ENCODE measurements at regions not wholly inside any gene's neighbourhood (a gene's known extent, or its start where the extent isn't known, plus 50 kb on each side); places are given as distances from the start of the nearest gene placed in this dataset.

DNA sequence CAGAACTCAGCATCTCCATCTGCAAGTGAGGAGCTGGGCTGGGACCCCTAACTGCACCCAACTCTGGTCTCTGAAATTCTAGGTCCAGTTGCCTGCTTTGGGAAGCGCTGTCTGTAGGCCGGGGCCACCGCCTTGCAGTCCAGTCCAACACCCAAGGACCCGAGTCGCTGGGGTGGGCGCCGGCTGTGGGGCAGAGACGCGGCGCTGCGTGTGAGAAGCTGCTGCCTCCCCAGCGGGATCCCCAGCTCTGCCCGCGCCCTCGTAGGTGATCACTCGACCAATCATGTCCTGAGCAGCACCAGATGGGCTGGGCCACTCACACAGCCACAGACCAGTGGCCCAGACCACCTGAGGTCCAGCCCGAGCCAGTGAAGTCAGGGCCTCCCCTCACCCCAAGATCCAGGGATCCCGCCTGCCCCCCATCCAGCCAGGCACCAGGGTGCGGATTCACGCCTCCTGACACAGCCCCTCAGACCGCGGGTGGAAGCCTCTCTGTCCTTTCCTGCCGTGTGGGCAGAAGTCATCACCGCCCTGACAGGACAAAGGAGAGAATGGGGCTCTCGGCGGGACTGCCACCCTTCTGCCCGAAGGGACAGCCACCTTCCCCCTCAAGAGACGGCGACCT lies 67.4 kb upstream of the ADGRA1 start:
- no peak for DNase-seq (ENCODE audit: low read depth, low spot score)
- no peaks in the 10 kb centered on the region for H3K9me3 Mint-ChIP-seq
- peaks cover 14% of the 10 kb centered on the region for H3K27me3 Mint-ChIP-seq (ENCODE audit: low read depth)
- peak overlapping the region; percentile 62 for H3K27ac Mint-ChIP-seq (ENCODE audit: unreplicated experiment)
- no peaks in the 10 kb centered on the region for H3K36me3 Mint-ChIP-seq (ENCODE audit: low read depth)
- TF ChIP-seq CTCF (conservative IDR thresholded peaks at IDR 0.05) = no peak
- H3K4me1 Mint-ChIP-seq = peaks cover 9% of the 10 kb centered on the region
- no peak overlapping the region for H3K4me3 Mint-ChIP-seq

DNA sequence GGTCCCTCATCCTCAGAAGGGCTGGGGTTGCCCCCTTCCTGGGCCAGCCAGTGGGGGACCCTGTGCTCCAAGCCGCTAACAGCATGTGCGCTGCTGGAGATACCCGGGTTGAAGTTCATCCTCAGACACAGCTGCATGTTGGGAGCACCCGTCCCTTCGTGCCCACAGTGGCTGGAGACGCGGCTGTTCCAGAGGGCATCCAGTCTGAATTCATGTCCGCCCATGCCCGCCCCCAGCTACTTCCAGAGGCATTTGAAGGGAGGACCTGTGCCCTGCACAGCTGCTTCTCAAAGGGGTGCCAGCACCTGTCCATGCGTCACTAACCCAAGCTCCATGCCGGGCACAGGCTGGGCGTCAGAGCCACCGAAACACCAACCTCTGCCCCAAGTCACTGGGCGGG lies 68.1 kb upstream of the ADGRA1 start:
- Mint-ChIP-seq H3K4me1 (peaks cover 5% of the 10 kb centered on the region), H3K36me3 (ENCODE audit: low read depth) (no peaks in the 10 kb centered on the region), H3K27ac (ENCODE audit: unreplicated experiment) (no peak overlapping the region), H3K27me3 (ENCODE audit: low read depth) (peaks cover 8% of the 10 kb centered on the region), H3K4me3 (no peak overlapping the region), H3K9me3 (no peaks in the 10 kb centered on the region)
- no peak for DNase-seq (ENCODE audit: low read depth, low spot score)
- TF ChIP-seq CTCF (conservative IDR thresholded peaks at IDR 0.05) = no peak

DNA sequence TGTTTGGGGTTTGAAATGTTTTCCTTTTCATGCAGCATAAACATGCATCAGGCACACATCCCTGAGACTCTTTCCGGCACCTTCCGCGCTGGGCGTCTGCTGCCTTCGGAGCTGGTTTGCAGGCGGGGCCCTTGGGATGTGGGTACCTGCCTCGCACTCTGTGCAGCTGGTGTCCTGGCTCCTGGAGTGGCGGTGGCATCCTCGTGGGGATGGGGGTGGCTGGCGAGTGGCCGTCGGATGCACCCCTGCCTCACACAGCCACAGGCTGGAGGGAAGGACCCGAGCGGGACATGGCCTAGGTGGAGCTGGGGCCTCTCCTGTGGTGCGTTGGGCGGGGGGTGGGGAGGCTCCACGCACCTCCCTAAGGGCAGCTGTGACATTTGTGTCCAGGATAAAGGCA lies 68.5 kb upstream of the ADGRA1 start:
- no peak overlapping the region for H3K4me3 Mint-ChIP-seq
- H3K4me1 Mint-ChIP-seq = peaks cover under 1% of the 10 kb centered on the region
- peaks cover 3% of the 10 kb centered on the region for H3K27me3 Mint-ChIP-seq (ENCODE audit: low read depth)
- H3K27ac Mint-ChIP-seq (ENCODE audit: unreplicated experiment) = no peak overlapping the region
- no peak for DNase-seq (ENCODE audit: low read depth, low spot score)
- no peaks in the 10 kb centered on the region for H3K9me3 Mint-ChIP-seq
- no peaks in the 10 kb centered on the region for H3K36me3 Mint-ChIP-seq (ENCODE audit: low read depth)
- TF ChIP-seq CTCF (conservative IDR thresholded peaks at IDR 0.05) = no peak

DNA sequence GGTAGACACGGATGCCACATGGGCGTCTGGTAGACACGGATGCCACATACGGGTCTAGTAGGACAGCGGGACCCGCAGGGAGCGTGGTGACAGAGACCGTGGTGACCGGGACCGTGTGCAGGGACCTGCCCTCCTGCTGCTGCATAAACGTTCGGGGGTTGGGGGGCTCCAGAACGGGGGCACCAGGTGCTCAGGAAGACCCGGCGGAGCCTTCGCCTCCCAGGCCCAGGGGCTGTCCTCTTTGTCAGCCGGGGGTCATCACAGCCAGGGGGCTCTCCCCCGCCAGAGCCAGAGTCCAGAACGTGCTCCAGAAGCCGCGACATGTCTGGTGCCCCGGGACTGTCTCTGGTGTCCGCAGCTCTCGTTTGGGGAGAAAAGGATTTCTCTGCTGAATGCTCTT lies 69.2 kb upstream of the ADGRA1 start:
- no peak for DNase-seq (ENCODE audit: low read depth, low spot score)
- H3K4me1 Mint-ChIP-seq = no peaks in the 10 kb centered on the region
- no peaks in the 10 kb centered on the region for H3K36me3 Mint-ChIP-seq (ENCODE audit: low read depth)
- no peak overlapping the region for H3K27ac Mint-ChIP-seq (ENCODE audit: unreplicated experiment)
- TF ChIP-seq CTCF (conservative IDR thresholded peaks at IDR 0.05) = no peak
- H3K4me3 Mint-ChIP-seq = no peak overlapping the region
- no peaks in the 10 kb centered on the region for H3K27me3 Mint-ChIP-seq (ENCODE audit: low read depth)
- no peaks in the 10 kb centered on the region for H3K9me3 Mint-ChIP-seq

GRCh38 chr10:133017203-133017601 lies 70.5 kb upstream of the ADGRA1 start:
- H3K36me3 Mint-ChIP-seq (ENCODE audit: low read depth) = no peaks in the 10 kb centered on the region

More at GRCh38 chr10:133017203-133017601, 70.5 kb upstream of the ADGRA1 start:
- no peak for DNase-seq (ENCODE audit: low read depth, low spot score)
- TF ChIP-seq CTCF (conservative IDR thresholded peaks at IDR 0.05) = no peak
- Mint-ChIP-seq H3K9me3 (no peaks in the 10 kb centered on the region), H3K27ac (ENCODE audit: unreplicated experiment) (no peak overlapping the region), H3K27me3 (ENCODE audit: low read depth) (no peaks in the 10 kb centered on the region), H3K4me3 (no peak overlapping the region), H3K4me1 (no peaks in the 10 kb centered on the region)

Data from neural crest cell (in vitro differentiated cells).